Activated CD4-positive, alpha-beta T cell treated with anti-CD3 and anti-CD28 coated beads for 4 hours (primary cell): ENCODE measurements at regions not wholly inside any gene's neighbourhood (a gene's known extent, or its start where the extent isn't known, plus 50 kb on each side); places are given as distances from the start of the nearest gene placed in this dataset.
"Not testable (repeated sequence)": the region's sequence is repeated elsewhere in the genome, so short reads cannot be mapped to it uniquely, and the experiment has no call there.

Experiments
- DNase-seq, 2 donors: peaks; one replicate each; pipeline ENCODE4 v3.0.0-alpha.2; 2020

DNA sequence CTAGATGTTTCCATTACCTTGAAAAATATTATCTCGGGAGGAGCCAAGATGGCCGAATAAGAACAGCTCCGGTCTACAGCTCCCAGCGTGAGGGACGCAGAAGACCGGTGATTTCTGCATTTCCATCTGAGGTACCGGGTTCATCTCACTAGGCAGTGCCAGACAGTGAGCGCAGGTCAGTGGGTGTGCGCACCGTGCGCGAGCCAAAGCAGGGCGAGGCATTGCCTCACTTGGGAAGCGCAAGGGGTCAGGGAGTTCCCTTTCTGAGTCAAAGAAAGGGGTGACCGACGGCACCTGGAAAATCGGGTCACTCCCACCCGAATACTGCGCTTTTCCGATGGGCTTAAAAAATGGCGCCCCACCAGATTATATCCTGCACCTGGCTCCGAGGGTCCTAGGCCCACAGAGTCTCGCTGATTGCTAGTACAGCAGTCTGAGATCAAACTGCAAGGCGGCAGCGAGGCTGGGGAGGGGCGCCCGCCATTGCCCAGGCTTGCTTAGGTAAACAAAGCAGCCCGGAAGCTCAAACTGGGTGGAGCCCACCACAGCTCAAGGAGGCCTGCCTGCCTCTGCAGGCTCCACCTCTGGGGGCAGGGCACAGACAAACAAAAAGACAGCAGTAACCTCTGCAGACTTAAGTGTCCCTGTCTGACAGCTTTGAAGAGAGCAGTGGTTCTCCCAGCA lies 367.8 kb downstream of the NR2F1-AS1 start:
- DNase-seq: not testable (repeated sequence)

DNA sequence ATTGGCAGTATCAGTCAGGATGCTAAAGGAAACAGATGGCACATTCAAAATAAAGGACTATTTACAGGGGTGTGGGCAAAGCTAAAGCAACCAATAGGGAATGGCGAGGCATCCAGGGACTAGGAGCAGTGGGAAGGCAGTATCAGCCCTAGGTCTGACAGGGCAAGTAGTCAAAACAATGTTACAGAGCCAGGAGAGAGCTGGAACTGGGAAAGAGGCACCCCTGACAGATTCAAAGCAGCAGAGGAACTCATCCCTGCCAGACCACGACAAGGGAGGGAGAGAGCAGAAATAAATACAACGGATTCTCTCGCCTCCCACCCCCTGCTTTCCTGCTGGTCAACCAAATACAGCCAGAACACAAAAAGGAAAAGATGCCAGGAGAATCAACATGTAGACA lies 371.5 kb downstream of the NR2F1-AS1 start:
- no peak for DNase-seq

DNA sequence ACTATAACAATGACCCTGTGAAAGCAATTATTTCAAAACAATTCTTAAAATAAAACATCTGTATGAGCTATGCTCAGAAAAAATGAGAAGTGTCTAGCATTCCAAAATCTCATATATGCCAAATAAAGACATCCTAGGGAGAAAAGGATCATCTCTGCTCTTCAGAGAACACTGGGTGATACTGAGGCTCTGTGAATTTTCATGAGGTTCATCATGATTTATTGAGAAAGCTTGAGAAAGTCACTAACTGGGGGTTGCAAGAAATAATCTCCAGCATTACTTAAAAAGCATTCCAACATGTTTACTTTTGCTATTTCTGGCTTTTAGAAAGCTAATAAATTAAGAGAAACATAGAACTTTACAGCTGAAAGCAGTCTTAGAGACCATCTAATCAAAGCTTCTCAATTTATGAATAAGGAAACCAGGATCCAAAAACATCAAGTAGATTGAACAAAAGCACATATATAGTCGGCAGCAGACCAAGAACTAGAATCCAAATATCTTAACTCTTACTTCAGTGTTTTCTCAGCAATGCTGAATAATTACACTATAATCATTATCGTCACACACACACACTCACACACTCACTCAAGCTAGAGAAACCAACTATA lies 372.8 kb downstream of the NR2F1-AS1 start:
- no peak for DNase-seq

DNA sequence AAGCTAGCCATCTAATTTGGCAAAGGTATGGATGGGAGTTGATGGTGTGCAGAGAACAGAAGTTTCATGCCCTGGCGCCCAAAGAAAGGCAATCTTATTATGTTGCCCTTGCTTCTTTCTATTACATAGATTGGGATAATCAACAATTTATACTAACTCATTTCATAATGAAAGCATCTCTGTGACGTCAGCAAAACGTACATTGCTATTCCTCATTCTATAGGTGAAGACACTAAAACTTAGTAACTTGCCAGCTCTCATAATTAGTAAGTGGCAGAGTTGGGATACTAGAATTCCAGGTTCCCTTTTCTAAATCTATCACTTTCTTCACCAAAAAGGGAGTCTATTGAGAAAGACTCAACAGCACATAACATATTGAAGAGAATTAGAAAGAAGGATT lies 374.8 kb downstream of the NR2F1-AS1 start:
- DNase-seq: no peak

DNA sequence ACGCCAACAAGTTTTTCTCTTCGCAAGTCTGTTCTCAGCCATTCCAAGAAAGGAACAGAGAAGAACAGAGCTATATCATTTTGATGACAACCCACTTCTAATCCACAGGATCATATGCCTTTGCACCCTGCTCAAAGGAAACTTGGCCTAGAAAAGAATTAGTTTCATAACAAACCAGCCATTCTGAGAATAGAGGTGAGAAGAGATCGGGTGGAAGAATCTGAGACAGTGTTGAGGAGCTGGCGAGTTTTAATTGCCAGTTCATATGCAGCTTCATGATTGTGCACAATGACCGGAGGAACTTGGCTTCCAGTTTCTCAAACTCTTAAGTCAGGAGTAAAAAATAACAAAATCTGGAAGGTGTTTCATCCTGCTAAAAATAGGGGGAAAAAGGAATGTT lies 380.0 kb downstream of the NR2F1-AS1 start:
- no peak for DNase-seq

DNA sequence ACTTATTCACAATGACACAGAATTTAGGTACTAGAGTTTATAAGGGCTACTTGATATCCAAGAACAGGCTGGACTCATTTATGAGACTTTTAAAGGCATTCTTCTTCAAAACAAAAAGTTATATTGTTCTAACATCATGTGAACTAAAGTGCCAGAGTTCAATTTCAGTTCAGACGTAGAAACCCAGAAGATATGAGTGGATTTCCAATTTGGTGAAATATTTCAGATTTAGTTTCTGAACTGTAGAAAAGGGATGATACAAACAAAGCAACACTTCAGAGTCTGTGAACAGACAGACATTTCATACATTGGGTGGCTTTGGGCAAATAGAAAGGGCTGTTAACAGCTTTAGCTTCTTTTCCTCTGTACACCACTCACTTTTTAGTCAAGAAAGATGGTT lies 384.0 kb downstream of the NR2F1-AS1 start:
- DNase-seq: no peak

DNA sequence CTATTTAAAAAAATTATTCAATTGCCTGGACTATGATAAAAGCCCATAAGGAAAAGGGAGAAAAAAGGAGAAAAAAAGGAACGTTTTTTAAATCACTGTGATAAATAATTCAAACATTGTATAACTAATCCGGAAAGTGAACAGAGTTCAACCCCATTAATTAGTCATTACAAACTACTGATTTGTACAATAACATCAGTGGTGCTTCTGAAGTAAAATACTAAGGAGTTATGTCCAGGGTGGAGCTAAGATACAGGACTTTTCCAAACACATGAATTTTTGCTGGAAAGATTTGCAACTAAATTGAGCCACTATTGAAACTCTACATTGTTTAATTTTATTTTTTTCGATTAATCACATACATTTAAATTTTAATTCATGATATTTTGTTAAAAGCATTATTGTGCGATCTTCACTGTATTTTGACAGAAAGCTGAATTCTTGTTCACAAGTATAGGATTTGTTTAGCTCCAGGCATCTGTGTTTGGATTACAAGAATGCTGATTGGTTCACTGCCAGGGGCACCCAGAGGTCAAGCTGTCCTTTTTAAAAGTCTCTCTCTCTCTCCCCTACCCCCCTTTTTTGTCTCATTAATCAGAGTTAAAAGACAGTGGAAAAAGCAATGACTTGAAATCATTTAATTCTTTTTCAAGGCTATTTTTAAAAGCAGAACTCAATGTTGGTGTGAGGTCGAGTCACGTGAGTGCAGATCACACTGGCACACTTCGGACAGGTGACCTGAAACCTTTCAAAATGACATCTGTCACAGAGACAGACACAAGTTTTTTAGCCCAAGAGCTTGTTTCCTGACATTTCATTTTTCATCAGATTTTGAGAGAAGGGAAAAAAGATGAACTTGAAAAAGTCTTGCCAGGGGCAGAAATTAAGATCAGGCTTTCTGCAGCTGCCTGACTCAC lies 387.3 kb downstream of the NR2F1-AS1 start:
- no peak for DNase-seq

DNA sequence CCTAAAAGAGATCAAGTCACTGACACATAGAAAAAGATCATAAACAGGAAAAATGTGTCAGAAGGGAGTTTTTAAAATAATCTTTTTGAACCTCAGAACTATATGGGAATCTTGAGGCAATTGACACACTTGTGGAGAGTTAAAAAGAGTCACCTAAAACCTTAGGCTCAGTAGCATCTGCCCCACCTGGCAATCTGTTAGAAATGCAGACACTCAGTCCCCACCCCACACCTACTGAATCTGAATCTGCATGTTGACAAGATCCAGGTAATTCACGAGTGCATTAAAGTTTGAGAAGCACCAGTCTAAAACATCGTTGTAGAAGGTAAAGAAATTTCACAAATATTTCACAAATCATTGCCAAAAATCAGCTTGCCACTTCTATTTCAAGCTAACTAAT lies 388.3 kb downstream of the NR2F1-AS1 start:
- DNase-seq: no peak

DNA sequence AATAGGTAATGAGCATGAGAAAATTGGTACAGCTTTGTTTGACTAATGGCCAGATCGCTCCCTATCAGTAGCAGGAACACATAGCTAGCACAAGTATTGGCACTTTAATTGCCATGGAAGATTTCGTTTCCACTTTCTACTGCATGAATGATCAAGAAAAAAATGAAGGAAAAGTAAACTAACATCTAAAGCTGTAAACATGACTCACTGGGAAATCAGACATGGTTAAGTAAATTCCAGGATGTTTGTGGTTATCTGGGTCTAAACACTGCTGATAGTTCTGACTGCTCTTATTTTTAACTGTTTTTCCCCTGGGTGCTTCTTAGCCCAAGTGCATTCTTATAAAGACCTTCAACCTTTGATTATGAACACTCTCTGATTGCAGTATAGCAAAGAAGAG lies 388.9 kb downstream of the NR2F1-AS1 start:
- no peak for DNase-seq

DNA sequence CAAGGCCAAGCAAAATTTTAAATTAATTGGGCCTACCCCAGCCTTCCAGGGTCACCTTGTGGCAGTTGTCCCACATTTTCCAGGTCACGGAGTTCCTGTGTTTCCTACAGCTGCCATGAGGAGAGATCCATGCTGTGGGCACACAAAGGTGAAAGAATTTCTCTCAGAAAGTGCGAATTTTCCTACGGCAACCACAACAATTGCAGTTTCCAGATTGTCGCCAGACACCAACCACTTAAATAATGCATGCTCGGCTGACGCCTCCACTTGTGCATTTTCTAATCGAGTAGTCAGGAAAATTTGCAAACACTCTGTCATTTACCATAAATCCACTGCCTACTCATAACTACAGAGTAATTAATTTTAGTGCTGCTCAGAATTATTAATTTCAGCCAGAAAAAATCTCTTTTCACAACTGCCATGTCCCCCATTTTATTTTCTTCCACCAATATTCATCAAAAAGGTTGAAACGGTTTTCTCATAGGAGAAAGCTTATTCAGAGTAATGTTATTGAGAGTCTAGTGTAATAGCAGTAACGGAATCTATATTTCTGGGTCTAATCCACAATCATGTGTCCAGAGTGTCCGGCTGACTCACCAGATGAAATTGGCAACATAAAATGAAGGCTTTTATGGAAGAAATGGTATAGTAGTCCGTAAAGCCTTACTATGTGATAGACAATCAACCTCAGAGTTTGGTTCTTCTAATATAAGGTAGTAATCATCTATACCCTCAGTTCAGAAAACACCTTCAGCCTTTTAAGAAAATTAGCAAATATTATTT lies 389.8 kb downstream of the NR2F1-AS1 start:
- no peak for DNase-seq

DNA sequence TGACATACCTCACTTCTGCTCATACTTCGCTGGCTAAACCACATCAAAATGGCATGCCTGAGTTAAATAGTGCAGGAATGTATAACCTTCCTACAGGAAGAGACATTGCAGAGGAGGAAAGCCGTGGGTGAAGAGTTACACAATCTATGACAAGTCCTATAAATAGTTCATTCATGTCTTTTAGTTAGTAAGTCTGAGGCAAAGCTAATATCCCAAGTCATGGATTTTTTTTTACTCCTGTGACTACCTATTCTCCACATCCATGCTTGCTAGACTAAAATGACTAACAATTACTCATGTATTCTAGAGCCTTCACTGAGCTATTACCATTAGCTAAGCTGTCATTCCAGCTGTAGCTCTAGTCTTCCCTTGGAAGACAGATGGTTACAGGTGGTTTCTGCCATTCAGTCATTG lies 391.3 kb downstream of the NR2F1-AS1 start:
- no peak for DNase-seq

DNA sequence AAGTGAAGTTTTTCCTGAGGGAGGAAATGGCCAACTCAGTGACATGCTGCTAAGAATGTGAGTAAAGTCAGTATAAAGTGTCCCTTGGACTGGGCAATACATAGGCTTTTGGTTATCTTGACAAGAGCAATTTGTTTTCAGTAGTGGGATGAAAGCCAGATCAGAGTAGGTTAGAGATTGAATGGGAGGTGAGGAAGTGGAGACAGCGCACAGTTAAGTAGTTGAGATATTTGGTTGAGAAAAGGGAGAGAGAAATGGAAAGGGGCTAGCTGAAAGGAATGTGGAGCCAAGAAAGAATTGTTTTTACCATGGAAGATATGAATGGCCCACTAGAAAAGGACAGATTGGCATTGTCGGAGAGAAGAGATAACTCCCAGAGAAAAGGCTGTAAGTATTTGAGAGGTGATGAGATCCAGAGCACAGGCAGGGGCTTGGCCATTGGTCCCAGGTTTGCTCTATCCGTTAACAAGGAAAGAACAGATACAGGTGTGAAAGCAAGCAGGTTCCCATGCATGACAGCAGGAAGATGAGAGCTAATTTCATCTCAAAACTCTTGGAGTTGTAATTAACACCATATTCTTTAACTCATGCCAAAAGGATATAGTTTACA lies 392.0 kb downstream of the NR2F1-AS1 start:
- DNase-seq: no peak

DNA sequence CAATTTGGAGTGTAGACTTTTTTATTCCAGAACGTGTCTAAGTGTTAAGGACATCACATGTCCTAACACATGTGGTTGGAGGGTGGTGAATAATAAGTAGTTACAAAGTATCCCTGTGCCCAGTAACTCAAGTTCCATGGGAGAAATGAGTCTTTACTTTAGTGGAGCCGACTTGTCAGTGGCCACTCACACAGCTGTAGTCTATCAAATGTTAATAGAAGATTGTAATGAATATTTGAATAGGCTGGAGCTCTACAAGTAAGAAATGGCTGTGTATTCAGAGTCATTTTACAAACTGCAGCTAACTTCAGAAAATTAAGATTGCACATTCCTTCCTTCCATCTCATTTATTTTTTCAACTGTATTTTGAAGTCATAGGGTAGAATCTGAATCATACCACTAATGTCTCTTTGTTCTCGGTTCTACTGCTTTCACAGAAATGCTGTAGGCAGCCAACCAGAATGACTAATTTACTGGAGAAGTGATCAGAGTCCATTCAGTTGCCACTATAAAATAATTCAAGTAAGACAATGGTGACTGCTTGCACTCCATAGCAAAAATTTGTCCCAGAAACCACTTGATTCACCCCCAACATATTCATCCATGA lies 394.8 kb downstream of the NR2F1-AS1 start:
- no peak for DNase-seq

DNA sequence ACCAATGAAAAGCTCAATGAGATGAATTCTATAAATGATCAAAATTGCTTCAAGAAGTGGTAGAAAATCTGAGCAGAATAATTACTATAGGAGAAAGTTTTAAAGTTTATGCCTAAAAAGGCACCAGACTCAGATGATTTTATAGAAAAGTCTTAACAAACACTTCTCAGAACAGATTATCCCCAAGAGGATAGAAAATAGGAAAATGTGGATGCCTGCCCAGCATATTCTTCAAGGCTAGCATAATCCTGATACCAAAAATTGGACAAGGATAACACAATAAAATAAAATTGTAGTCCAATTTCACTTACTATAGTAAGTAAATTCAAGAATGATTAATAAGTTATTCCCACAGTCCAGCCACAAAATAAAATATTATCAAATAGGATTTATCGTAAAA lies 397.0 kb downstream of the NR2F1-AS1 start:
- DNase-seq: no peak

DNA sequence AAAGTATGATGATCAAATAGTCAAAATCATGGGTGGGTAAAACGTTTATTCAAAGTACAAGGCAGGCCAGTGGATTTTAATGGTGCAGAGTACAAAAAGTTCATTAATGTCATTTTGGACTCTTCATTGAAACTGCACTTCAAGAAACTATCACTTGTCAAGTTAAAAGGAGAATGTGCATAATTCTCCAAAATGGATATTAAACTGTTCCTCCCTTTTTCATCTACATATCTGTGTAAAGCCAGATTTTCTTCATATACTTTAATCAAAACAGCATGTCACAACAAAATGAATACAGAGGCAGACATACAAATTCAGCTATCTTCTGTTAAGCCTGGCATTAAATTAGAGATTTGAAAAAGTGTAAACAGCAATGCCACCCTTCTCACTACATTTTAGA lies 401.6 kb downstream of the NR2F1-AS1 start:
- no peak for DNase-seq

DNA sequence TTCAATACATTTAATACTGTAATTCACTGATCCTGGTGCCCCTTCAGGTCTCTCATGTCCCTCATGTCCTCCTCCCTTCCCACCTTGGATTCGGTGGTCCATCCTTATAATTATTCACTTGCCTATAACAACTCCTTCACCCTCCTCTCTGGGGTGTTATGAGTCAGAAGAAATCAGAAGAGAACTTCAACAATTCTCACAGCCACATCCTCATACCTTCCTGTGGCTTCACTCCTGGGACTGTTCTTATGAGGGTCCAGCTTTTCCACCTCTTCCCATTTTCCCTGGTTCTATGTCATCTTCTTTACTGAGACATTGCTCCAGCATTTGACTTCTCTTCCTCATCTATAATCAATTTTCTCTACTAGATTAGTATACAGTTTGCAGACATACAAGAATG lies 406.1 kb downstream of the NR2F1-AS1 start:
- DNase-seq: no peak

DNA sequence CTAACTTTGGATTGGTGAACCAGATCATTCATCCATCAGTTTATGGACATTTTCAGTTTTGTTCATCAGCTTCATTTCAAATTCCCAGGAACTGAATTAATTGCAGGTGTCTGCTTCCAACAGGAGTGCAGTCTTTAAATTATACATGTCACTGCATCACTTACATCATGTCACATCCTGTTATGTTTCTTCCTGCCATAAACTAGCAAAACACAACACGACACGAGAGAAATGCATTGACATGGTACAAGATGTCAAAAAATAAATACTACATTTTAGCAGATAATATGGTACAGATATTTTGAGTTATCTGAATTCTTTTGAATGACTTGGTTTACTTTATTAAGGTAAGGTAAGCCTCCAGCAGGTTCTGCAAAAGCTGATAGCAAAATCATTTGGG lies 415.5 kb downstream of the NR2F1-AS1 start:
- no peak for DNase-seq

DNA sequence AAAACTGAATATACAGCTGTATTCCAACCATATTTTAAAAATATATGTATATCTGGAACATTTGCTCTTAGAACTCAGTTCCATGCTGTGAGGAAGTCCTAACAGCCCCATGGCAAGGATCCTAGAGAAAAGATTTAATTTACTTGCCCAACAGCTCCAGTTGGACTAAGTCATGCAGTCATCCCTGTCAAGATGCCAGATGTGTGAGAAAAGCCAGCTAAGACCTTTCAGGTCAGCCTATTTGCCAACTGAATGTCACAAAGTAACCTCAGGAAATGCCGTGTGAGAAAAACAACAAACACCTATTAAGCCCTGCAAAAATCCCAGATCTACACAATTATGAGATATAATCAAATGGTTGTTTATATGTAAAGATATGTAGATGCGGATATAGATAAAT lies 416.3 kb downstream of the NR2F1-AS1 start:
- no peak for DNase-seq

DNA sequence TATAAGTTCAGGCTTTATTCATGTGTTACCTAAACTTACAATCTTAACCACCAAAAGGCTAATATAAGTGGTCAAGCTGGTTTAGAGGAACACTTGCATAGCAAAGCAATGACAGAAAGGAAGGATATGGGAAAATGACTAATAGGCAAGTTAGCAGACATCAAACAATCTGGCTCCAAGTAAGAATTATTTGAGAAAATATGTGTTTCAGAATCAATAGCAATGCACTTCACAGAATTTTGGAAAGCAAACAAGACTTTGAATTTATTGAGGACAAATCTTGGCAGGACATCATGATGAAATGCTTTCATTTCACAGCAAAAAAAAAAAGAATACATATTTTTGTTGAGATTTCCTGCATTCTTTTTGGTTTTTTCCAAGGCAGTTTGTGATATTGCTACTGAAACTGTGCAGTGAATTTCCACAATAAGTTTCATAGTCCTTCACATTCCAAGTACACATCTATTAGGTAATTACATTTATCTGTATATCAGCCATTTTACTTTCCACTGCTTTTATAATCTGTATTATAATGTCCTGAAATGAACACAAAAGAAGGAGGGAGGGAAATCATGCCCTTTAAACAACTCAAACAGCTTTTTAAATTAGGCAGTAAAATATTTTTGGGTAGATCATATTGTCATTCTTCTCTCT lies 417.9 kb downstream of the NR2F1-AS1 start:
- no peak for DNase-seq

DNA sequence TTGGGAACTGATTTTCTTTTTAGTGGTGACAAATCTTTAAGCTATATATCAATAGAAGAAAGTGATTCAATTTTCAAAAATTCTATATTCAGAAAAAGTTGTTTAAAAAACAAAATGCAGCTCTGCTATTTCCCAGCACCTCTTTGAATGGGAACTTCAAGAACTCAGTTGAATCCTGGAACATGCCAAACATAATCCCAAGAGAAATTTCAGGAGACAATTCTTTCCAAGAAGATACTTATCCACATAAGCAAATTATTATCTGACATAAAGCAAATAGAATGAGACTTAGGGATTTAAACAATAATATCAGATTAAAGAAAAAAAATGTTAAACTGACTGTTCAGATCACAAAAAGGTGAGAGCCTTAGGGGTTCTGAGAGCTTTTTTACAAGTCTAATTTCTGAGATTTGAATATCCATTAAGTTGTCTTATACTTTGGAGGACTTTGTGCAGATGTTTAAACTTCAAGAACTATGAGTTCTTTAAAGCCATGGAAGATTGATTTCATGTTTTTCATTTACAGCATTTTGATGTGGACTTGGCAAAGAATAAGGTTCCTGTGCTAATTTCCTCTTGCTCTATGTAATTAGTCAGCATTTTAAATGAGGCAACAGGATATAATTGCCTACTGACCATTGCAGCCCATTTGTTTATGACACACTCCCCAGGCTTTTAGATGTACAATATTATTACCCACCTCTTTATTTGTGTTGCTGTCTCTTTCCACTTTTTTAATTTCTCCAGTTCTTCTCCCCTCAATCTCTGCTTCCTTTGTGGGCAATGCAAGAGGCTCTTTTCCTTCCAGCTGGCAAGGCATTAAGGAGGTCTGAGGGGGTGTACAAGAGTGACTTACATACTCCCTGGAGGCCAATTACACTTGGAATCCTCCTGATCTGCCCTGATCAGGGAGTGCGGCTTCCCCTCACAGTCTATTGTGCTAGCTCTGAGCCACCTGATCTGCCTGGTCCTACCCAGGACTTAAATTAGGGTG lies 419.1 kb downstream of the NR2F1-AS1 start:
- DNase-seq: no peak
